HG03460 (cell line): ENCODE measurements at regions not wholly inside any gene's neighbourhood (a gene's known extent, or its start where the extent isn't known, plus 50 kb on each side); places are given as distances from the start of the nearest gene placed in this dataset.
"Not testable (repeated sequence)": the region's sequence is repeated elsewhere in the genome, so short reads cannot be mapped to it uniquely, and the experiment has no call there.

Experiments used
- ATAC-seq: cut with Tn5 transposase; IDR thresholded peaks from one replicate; pipeline ENCODE4 v1.9.1; 2021; ENCODE audit not compliant: unreplicated experiment

- no peak for ATAC-seq
Observed at GRCh38 chr16:86948046-86948445, 369.1 kb downstream of the C16orf95 start.

GRCh38 chr16:86949116-86949515, 368.1 kb downstream of the C16orf95 start:
- no peak for ATAC-seq

- ATAC-seq = no peak
Observed at GRCh38 chr16:86949630-86950029, 367.6 kb downstream of the C16orf95 start.

DNA sequence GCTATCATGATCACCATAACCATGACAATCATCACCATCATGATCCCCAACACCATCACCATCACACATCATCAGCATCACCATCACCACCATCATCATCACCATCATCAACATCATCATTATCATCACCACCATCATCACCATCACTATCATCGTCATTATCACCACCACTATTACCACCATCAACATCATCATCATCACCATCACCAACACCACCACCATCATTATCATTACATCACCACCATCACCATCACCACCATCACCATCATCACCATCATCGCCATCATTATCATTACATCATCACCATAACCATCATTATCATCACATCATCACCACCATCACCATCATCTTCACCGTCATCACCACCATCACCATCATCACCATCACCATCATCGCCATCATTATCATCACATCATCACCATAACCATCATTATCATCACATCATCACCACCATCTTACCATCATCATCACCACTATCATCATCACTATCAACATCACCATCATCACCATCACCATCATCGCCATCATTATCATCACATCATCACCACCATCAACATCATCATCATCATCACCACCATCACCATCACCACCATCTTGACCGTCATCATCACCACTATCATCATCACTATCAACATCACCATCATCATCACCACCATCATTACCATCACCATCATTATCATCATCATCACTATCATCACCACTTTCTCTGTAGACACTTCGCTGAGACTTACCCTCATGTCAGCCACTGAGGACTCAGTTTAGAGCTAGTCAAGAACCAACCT, 366.0 kb downstream of the C16orf95 start:
- no peak for ATAC-seq

GRCh38 chr16:86951831-86952598, 365.2 kb downstream of the C16orf95 start:
- ATAC-seq = no peak

DNA sequence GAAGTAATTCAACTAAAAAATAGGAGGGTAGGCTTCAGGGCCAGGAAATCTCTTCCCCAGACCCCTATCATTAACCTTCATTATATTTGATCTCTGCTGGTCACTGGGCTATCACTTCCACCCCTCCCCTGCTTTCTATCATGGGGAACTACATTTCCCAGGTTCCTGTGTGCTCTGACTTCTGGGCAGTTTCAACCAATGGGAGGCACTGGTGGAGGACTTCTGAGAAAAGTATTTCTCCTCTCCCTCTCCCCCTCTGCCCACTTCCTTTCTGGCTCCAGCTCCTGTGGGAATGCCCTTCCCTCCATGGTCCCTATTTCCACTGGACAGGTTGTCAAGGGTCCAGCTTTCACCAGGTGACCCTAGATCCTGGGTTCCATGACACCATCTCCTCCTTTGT, 364.4 kb downstream of the C16orf95 start:
- ATAC-seq = no peak

GRCh38 chr16:86953631-86954391, 363.4 kb downstream of the C16orf95 start:
- no peak for ATAC-seq

- no peak for ATAC-seq
Observed at GRCh38 chr16:86955136-86955855, 361.9 kb downstream of the C16orf95 start.

DNA sequence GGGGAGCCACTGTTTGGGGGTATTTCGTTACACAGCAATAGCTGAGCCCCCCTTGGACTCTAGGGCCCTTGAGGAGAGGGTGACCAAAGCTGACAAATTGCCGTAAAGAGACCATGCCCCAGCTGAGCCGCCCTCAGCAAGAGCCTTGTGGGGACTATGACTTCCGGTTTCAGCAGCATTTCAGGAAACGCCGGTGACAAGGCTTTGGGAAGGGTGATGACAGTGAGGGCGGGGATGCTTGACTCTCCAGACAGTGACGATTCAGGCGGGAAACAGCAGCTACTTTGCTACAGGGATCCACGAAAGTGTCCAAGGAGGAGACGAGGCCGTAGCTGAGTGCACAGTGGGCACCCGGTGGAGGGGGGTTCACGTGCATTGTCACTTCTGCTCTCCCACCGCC, 360.8 kb downstream of the C16orf95 start:
- ATAC-seq = no peak

DNA sequence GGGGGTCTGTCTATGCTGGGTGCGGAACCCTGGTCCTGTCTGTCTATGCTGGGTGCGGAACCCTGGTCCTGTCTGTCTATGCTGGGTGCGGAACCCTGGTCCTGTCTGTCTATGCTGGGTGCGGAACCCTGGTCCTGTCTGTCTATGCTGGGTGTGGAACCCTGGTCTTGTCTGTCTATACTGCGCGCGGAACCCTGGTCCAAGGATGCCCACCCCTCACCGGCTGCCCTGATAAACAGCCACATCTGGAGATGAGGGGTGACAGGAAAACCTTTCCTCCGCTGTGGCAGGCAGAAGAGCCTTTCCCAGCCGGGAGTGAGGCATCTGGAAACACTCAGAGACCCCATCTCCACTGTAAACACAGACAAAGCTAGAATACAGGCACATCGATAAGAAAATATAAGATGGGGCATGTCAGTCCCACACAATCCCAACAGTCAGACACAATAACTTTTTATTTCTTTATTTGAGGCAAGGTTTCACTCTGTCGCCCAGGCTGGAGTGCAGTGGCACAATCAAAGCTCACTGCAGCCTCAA, 359.5 kb downstream of the C16orf95 start:
- not testable (repeated sequence) for ATAC-seq

- ATAC-seq = no peak
Observed at GRCh38 chr16:86958423-86958822, 358.8 kb downstream of the C16orf95 start.

DNA sequence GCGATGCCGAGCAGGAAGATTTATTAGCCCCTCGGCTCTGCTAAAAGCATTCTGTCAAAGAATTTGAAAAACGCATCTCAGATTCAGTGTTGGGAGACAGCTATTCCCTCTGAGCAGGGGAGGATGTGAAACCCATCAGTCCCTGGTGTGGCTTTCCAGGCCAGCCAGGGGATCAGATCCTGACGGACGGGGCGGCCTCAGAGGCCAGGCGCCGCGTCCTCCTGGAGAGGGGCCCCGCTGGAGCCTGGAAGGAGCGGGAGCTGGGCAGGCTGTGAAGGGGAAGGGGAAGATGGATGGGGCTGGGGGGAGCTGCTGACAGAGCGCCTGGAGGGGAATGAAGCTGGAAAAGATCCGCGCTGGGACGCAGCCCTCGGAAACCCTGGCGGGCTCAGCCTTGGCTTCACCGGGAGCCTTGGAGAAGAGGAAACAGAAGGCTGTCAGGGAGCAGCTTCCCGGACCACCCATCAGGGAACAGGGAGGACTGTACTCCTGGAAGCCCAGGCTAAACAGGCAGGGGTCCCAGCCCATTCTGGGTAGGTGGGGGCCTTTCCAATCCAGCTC, 358.0 kb downstream of the C16orf95 start:
- no peak for ATAC-seq

DNA sequence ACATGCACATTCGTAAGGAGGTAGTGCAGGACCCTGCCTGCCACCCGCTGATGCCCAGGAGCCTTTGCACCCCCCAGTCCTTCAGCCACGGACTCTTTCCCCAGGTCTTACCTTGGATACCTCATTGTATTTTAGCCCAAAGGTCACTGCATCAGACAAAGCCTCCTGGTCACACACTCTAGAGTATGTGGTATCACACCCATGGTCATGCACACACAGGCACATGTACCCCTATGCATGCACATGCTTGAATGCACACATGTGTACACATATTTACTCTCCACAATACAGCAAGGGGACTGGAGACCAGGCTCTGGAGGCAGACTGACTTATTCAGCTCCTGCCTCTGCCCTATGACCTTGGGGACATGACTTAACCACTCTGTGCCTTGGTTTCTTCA, 357.5 kb downstream of the C16orf95 start:
- no peak for ATAC-seq

GRCh38 chr16:86960266-86960665, 356.9 kb downstream of the C16orf95 start:
- ATAC-seq = no peak

DNA sequence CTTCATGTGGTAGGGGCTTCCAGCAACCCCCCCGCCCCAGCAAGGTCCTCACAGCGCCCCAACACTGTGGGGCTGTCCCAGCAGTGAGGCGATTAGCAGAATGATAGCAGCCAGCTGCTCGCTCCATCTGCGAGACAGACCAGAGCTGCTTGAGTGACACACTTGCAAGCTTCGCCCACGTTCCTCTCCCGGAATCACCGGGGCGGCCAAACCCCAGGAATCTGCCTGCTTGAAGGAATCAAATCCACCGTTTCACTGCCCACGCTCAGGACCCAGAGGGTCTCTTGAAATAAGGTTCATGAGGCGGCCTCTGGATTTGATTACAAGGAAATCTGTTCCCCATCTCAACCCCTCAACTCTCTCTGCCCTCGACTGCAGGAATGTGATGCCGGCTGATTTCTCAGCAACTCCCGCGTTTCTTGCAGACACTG, 356.0 kb downstream of the C16orf95 start:
- no peak for ATAC-seq

DNA sequence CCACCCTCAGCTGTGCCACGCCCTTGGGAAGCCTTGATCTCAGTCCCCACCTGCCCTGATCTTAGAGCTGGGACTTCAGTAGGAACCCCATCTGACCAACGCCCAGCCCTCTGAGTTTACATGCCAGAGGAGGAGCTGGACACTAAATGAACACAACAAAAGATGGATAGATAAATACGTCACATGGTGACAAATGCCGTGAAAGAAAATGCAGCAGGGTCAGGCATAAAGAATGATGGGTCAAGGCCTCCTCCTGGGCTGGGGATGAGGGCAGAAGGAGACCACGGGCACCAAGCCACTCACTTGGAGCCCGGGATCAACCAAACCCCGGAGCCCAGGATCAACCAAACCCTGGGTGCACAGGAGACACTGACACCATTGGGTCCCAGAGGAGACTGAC, 354.9 kb downstream of the C16orf95 start:
- no peak for ATAC-seq

- ATAC-seq = no peak
Observed at GRCh38 chr16:86962913-86963312, 354.3 kb downstream of the C16orf95 start.

- ATAC-seq = no peak
Observed at GRCh38 chr16:86963600-86964575, 353.3 kb downstream of the C16orf95 start.

DNA sequence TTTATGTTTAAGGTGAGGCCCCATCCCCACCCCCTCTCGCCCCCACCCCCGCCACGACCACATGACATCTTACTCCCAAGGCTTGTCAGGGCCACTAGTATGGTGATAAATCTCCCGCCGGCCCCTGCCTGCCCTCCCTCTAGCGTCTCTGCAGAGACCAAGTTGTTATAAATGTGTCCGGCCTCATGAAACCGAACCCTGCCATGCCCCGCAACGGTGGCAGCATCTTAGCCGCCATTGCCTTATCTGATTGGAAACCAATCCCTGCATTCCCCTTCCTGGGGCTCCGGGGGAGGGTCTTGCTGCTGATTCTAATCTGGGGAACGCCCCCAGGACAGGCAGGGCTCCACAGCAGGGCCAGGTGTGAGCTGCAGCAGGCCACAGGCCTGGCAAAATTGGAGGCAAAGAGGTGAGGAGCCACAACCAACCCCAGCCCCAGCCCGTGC, 352.4 kb downstream of the C16orf95 start:
- ATAC-seq = no peak
